Mesenchymal stem cell (in vitro differentiated cells and primary cell): ENCODE measurements at regions not wholly inside any gene's neighbourhood (a gene's known extent, or its start where the extent isn't known, plus 50 kb on each side); places are given as distances from the start of the nearest gene placed in this dataset.

Experiments used
- DNase-seq: peaks from one replicate; pipeline ENCODE4 v3.0.0-alpha.2; 2013
- H2AFZ ChIP-seq: one replicate; pipeline ENCODE4 v1.6.1; 2013; ENCODE audit warnings: low read depth, mild to moderate bottlenecking, control low read depth, inconsistent platforms, low read length, moderate library complexity
- H2AK5ac ChIP-seq: 2 replicates; pipeline ENCODE4 v1.6.1; 2013; ENCODE audit warnings: low read length, moderate library complexity, mild to moderate bottlenecking, inconsistent platforms; ENCODE audit not compliant: severe bottlenecking
- H2BK120ac ChIP-seq: one replicate; pipeline ENCODE4 v1.6.1; 2013; ENCODE audit warnings: low read depth, mild to moderate bottlenecking, inconsistent platforms, low read length, moderate library complexity
- H2BK12ac ChIP-seq, 2 experiments: one replicate each; pipeline ENCODE4 v1.6.1; 2013; ENCODE audit warnings: inconsistent platforms in 2 of 2, low read length in 2 of 2, mild to moderate bottlenecking in 2 of 2, moderate library complexity in 2 of 2, control low read depth in 1 of 2
- H2BK15ac ChIP-seq: one replicate; pipeline ENCODE4 v1.6.1; 2013; ENCODE audit warnings: mild to moderate bottlenecking, low read depth, inconsistent platforms; ENCODE audit not compliant: poor library complexity, severe bottlenecking
- H2BK5ac ChIP-seq: 2 replicates; pipeline ENCODE4 v1.6.1; 2013; ENCODE audit warnings: low read depth, mild to moderate bottlenecking, low read length, control low read depth, inconsistent platforms; ENCODE audit not compliant: poor library complexity, severe bottlenecking
- H3K14ac ChIP-seq, 2 experiments: one replicate each; pipeline ENCODE4 v1.6.1; 2013; ENCODE audit warnings: inconsistent platforms in 2 of 2, low read length in 2 of 2, control low read depth in 1 of 2, mild to moderate bottlenecking in 1 of 2, moderate library complexity in 1 of 2
- H3K18ac ChIP-seq, 2 experiments: one replicate each; pipeline ENCODE4 v1.6.1; 2013; ENCODE audit warnings: inconsistent platforms in 2 of 2, low read length in 2 of 2, control low read depth in 1 of 2, low read depth in 1 of 2, mild to moderate bottlenecking in 1 of 2
- H3K23ac ChIP-seq, 2 experiments: one replicate each; pipeline ENCODE4 v1.6.1; 2013; ENCODE audit warnings: inconsistent platforms in 2 of 2, low read length in 2 of 2, mild to moderate bottlenecking in 2 of 2, moderate library complexity in 2 of 2, control low read depth in 1 of 2
- H3K27ac ChIP-seq: 2 replicates; pipeline ENCODE4 v1.5.1; 2013; ENCODE audit warnings: mild to moderate bottlenecking, moderate library complexity, low read length, control low read depth, inconsistent platforms; ENCODE audit not compliant: poor library complexity, severe bottlenecking
- H3K27me3 ChIP-seq, 2 experiments: 2 replicates each; pipeline versions ENCODE4 v1.6.1 to v1.7.0; 2013; ENCODE audit warnings: low read length in 2 of 2, mild to moderate bottlenecking in 2 of 2, moderate library complexity in 2 of 2, control low read depth in 1 of 2, inconsistent platforms in 1 of 2; ENCODE audit not compliant: control insufficient read depth in 1 of 2, insufficient read depth in 1 of 2
- H3K36me3 ChIP-seq, 2 experiments: 2 replicates each; pipeline versions ENCODE4 v1.6.1 to v1.7.0; 2013; ENCODE audit warnings: low read length in 2 of 2, control low read depth in 1 of 2, inconsistent platforms in 1 of 2, low read depth in 1 of 2, mild to moderate bottlenecking in 1 of 2; ENCODE audit not compliant: insufficient read depth in 2 of 2, control insufficient read depth in 1 of 2
- H3K4ac ChIP-seq, 2 experiments: one replicate each; pipeline ENCODE4 v1.6.1; 2013; ENCODE audit warnings: inconsistent platforms in 2 of 2, low read length in 2 of 2, mild to moderate bottlenecking in 2 of 2, moderate library complexity in 2 of 2, control low read depth in 1 of 2, low read depth in 1 of 2
- H3K4me1 ChIP-seq: 2 replicates; pipeline ENCODE4 v1.6.1; 2013; ENCODE audit warnings: low read depth, low read length, control low read depth; ENCODE audit not compliant: control insufficient read depth, insufficient read depth
- H3K4me2 ChIP-seq: 2 replicates; pipeline ENCODE4 v1.6.1; 2013; ENCODE audit warnings: low read length, mild to moderate bottlenecking, inconsistent platforms; ENCODE audit not compliant: poor library complexity, severe bottlenecking
- H3K4me3 ChIP-seq, 2 experiments: 2 replicates each; pipeline versions ENCODE4 v1.5.1 to v1.7.0; 2013; ENCODE audit warnings: low read length in 2 of 2, mild to moderate bottlenecking in 2 of 2, control low read depth in 1 of 2, low read depth in 1 of 2; ENCODE audit not compliant: insufficient read depth in 1 of 2
- H3K79me1 ChIP-seq: replicated peaks from 2 replicates; pipeline ENCODE4 v1.6.1; 2013; ENCODE audit warnings: mild to moderate bottlenecking, control low read depth, low read length, inconsistent platforms; ENCODE audit not compliant: poor library complexity, severe bottlenecking
- H3K9ac ChIP-seq: 2 replicates; pipeline ENCODE4 v1.7.0; 2013; ENCODE audit warnings: mild to moderate bottlenecking, low read length, moderate library complexity
- H3K9me3 ChIP-seq: 2 replicates; pipeline ENCODE4 v1.7.0; 2013; ENCODE audit warnings: mild to moderate bottlenecking, low read length; ENCODE audit not compliant: control insufficient read depth
- H4K8ac ChIP-seq: one replicate; pipeline ENCODE4 v1.6.1; 2013; ENCODE audit warnings: inconsistent platforms, mild to moderate bottlenecking, low read length, moderate library complexity
- H4K91ac ChIP-seq: one replicate; pipeline ENCODE4 v1.6.1; 2013; ENCODE audit warnings: mild to moderate bottlenecking, low read length, inconsistent platforms
- WGBS: methylation state at CpG from one replicate; pipeline ENCODE4 v1.1.7; 2013; ENCODE audit warnings: mixed read lengths; 5-methylcytosine and 5-hydroxymethylcytosine counted together

DNA sequence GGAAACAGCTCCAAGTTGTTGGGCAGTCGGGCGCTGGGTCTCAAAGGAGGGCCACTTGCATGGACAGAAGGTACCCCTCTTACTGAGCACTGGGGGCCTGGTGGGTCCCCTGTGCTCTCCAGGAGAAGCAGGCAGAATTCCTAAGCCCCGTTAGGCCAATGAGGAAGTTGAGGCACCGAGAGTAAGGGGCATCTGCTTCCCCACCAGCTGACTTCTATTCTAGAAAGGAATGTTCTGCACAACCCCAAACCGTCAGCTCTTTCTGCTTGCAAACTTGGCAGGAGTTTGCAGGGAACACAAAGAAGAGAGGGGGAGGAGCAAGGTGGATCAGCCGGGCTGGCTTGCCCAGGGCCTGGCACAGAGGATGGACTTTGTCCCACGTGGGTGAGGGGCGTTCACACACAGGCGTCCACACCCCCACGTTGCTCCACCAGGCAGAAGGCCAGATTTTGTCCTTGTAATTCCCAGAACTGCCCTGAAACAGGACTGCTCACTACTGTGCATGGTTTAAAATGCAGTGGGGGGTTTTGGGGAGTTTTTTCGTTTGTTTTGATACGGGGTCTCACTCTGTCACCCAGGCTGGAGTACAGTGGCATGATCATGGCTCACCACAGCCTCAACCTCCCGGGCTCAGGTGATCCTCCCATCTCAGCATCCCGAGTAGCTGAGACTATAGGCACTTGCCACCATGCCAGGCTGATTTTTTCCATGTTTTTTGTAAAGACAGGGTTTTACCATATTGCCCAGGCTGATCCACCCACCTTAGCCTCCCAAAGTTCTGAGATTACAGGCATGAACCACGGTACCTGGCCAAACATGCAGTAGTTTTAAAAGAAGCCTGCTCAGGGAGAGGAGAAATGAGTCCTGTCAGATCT is 93.3 kb downstream of the SNX5 start:
- no peaks in the 10 kb centered on the region for H3K9me3 ChIP-seq
- no peak overlapping the region for H2BK5ac ChIP-seq
- H3K27me3 ChIP-seq: peaks cover 0 to under 1% of the 10 kb centered on the region in 2 experiments
- no peaks in the 10 kb centered on the region for H3K36me3 ChIP-seq
- no peak overlapping the region for H3K4me2 ChIP-seq
- H3K79me1 ChIP-seq: no peaks in the 10 kb centered on the region
- H3K14ac ChIP-seq: no peak overlapping the region
- no peak overlapping the region for H3K27ac ChIP-seq
- no peak overlapping the region for H3K23ac ChIP-seq
- H3K4ac ChIP-seq: no peak overlapping the region
- H3K4me1 ChIP-seq: peaks cover 5% of the 10 kb centered on the region
- H2AFZ ChIP-seq: no peak overlapping the region
- H3K18ac ChIP-seq: no peak overlapping the region
- H2BK120ac ChIP-seq: no peak overlapping the region
- H4K8ac ChIP-seq: no peak overlapping the region
- peak overlapping the region in 1 of 2 experiments; percentile 8 for H3K4me3 ChIP-seq
- no peak overlapping the region for H2AK5ac ChIP-seq
- WGBS: 84% methylated on average over 13 of the region's 15 CpGs
- no peak for DNase-seq
- H4K91ac ChIP-seq: no peak overlapping the region
- H2BK15ac ChIP-seq: no peak overlapping the region
- H2BK12ac ChIP-seq: peak overlapping the region in 1 of 2 experiments; percentile 7
- H3K9ac ChIP-seq: peak overlapping the region; percentile 82

DNA sequence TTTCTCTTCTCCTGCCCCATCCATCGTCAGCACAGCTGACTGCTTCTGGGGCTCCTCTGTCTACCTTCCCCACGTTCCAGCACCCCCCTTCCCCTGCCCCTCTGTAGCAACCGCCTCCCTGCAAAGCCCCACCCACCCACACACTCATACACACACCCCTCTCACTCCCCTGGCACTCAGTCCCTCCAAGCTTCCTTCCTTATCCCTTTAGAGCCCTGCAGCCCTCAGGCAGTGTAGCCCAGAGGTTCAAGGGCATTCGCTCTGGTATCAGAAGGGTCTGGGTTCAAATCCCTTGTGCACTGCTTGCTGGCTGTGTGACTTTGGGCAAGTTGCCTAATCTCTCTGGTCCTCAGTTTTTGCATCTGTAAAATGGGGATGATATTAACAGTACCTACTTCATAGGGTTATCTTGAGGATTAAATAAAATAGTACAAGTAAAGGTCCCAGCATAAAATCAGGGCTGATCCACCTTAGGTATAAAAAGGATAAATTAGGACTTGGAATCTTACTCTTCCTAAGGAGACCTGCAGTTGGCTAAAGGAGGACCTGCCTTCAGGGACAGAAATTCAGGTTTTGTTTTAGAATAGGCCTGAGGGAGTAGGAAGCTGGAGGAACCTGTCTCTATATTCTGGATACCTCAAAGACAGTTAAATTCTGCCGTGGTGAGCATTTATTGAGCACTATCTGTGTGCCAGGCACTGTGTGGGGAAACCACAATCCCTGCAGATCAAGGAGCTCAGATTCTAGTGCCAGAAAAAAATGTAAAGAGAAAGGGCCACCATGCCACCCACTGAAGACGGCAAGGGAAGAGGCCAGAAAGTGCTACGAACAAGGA is 94.1 kb downstream of the SNX5 start:
- no peak overlapping the region for H3K23ac ChIP-seq
- no peak overlapping the region for H4K91ac ChIP-seq
- DNase-seq: no peak
- no peak overlapping the region for H2BK5ac ChIP-seq
- no peak overlapping the region for H2AFZ ChIP-seq
- no peak overlapping the region for H2AK5ac ChIP-seq
- no peaks in the 10 kb centered on the region for H3K9me3 ChIP-seq
- H4K8ac ChIP-seq: no peak overlapping the region
- no peak overlapping the region for H3K4me2 ChIP-seq
- H3K79me1 ChIP-seq: no peaks in the 10 kb centered on the region
- no peak overlapping the region for H3K4ac ChIP-seq
- H3K4me3 ChIP-seq: peak overlapping the region in 1 of 2 experiments; percentile 50
- peak overlapping the region; percentile 74 to 80 for H3K18ac ChIP-seq
- peak overlapping the region; percentile 82 for H3K9ac ChIP-seq
- peak overlapping the region in 1 of 2 experiments; percentile 17 for H2BK12ac ChIP-seq
- H3K4me1 ChIP-seq: peaks cover 5% of the 10 kb centered on the region
- no peak overlapping the region for H2BK15ac ChIP-seq
- WGBS: 74% methylated on average over 7 of the region's 7 CpGs
- no peak overlapping the region for H3K27ac ChIP-seq
- peaks cover 0 to 9% of the 10 kb centered on the region in 2 experiments for H3K27me3 ChIP-seq
- no peak overlapping the region for H3K14ac ChIP-seq
- no peak overlapping the region for H2BK120ac ChIP-seq
- H3K36me3 ChIP-seq: no peaks in the 10 kb centered on the region

DNA sequence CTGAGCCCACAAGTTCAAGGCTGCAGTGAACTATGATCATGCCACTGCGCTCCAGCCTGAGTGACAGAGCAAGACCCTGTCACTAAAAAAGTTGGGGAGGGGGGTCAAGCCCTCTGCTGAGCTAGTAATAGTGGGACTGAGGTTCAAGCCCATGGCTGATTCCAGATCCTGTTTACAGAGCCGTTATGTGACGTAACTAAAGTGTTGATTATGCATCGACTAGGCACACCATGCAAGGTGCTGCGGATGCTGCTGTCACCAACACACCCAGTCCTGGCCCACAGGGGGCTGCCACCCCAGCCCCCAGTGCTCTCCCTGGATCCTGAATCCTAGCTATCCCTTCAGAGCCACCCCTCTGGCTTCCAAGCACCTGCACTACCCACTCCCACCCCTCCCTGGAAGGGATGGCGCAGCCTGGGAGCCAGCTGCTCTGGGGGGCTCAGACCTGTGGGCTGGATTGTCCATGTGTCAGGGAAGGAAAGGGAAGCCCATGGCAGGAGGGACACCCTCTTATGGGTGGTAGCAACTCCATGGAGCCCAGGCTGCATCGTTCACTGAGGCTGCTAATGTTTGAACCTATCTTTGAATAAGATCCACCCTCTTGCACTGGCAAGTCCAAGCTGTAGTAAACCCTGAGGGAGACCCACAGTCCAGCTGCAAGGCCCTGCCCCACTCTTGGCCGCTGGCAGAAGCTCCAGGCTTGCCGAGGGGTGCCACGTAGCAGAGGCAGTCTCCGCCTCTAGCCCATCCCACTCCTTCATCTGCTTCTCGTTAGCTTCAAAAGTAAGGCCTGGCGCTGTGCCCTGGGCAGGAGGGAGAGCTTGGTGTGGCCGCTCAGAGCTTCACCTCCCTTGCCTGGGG is 95.0 kb downstream of the SNX5 start:
- Histone ChIP-seq H3K4me3 (peak overlapping the region in 1 of 2 experiments; percentile 50), H4K8ac (peak overlapping the region; percentile 88), H3K4ac (peak overlapping the region; percentile 13 to 46), H3K36me3 (no peaks in the 10 kb centered on the region), H3K14ac (peak overlapping the region in 1 of 2 experiments; percentile 19), H3K9me3 (no peaks in the 10 kb centered on the region), H2AK5ac (no peak overlapping the region), H3K4me2 (no peak overlapping the region), H3K79me1 (no peaks in the 10 kb centered on the region), H3K4me1 (peaks cover 5% of the 10 kb centered on the region), H3K9ac (peak overlapping the region; percentile 82), H4K91ac (peak overlapping the region; percentile 90), H3K27me3 (peaks cover 0 to 14% of the 10 kb centered on the region in 2 experiments), H2AFZ (peak overlapping the region; percentile 8), H2BK15ac (no peak overlapping the region), H2BK120ac (no peak overlapping the region), H2BK5ac (no peak overlapping the region), H2BK12ac (peak overlapping the region; percentile 21 to 65), H3K18ac (peak overlapping the region; percentile 71 to 80), H3K23ac (no peak overlapping the region), H3K27ac (no peak overlapping the region)
- peak; percentile 73 for DNase-seq
- WGBS: 62% methylated on average over 14 of the region's 14 CpGs
